HG02759 (cell line): ENCODE measurements at regions not wholly inside any gene's neighbourhood (a gene's known extent, or its start where the extent isn't known, plus 50 kb on each side); places are given as distances from the start of the nearest gene placed in this dataset.
"Not testable (repeated sequence)": the region's sequence is repeated elsewhere in the genome, so short reads cannot be mapped to it uniquely, and the experiment has no call there.

Experiments used
- ATAC-seq: cut with Tn5 transposase; IDR thresholded peaks from one replicate; pipeline ENCODE4 v1.9.1; 2021; ENCODE audit warnings: mild to moderate bottlenecking, moderate library complexity; ENCODE audit not compliant: unreplicated experiment

DNA sequence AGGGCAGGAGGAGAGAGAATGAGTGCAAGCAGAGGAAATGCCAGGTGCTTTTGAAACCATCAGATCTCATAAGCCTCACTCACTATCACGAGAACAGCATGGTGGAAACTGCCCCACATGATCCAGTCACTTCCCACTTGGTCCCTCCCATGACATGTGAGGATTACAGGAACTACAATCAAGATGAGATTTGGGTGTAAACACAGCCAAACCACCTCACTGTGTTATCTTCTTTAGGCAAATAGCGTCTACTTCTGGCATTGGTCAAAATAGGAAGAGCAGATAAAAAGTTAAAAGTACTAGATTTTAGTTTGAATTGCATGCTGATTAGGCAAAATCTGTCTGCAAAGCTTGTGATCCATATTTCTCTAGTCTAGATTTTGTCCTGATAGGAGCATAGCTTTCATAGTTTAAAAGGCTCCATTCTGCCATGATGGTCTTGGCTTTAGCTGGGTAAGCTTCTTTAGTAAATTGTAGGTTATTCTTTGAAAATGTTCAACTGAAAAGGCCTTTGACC is 267.5 kb downstream of the NKX6-1 start:
- ATAC-seq, result no peak

- ATAC-seq, result no peak
Observed at GRCh38 chr4:84224522-84224921, 274.6 kb downstream of the NKX6-1 start.

DNA sequence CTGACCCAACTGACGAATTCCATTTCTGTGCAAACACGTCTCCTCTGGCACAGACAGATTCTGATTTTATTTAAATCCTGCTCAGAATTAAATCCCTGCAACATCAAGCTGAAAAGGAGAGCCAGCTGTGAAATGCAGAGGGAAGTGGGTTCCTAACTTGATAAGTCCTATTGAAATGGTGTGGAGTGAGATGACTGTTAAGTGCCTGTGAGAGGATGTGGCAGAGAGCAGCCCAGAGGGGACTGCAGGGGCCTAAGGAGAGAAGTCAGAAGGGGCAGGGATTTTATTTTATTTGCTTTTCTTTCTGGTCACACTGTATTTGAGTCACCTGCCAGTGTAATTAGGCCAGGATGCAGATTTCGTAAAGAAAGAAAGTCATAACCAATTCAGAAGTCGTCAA is 277.4 kb downstream of the NKX6-1 start:
- no peak for ATAC-seq

GRCh38 chr4:84220990-84221389 is 278.1 kb downstream of the NKX6-1 start:
- ATAC-seq, result no peak

DNA sequence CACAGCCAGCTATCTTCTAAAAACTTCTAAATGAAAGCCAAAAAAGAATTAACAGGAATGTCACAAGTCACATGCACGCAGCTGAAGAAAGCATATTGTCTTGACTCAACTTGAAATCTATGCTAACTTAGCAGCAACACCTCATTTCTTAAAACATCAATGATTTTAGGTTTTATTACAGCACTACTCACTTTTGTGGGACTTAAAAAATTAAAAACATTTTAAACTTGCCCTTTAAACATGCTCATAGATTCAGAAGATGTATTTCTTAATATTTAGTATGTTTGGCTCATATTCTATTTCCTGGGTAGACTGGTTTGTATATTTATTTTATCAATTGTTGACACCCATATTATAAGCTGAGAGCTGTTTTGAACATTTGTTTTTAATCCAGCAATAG is 279.4 kb downstream of the NKX6-1 start:
- ATAC-seq, result no peak

GRCh38 chr4:84218031-84218430 is 281.1 kb downstream of the NKX6-1 start:
- no peak for ATAC-seq

DNA sequence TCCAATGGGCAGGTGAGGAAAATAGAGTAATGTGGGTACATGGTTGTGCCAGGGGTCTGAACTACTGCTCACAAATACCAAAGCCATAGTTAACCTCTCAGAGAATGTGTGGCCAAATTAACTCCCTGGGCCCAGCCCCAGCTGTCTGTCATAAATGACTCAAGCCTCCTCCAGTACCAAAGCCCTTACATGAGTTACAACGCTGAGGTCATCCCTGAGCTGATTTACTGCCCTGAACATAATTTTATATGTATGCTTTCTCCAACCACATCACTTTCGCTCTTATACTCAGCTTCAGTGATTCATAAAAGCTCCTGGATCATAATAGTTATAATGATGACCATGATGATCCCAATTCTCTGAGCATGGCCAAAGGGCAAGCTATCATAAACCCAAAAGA is 283.9 kb downstream of the NKX6-1 start:
- no peak for ATAC-seq

DNA sequence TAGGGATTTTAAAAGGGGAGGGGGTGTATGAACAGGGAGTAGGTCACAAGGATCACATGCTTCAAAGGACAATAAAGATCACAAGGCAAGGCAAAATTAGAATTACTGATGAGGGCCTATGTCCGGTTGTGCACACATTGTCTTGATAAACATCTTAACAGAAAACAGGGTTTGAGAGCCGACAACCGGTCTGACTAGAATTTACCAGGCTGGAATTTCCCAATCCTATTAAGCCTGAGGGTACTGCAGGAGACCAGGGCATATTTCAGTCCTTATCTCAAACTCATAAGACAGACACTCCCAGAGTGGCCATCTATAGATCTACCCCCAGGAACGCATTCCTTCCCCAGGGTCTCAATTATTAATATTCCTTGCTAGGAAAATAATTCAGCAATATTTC is 292.9 kb downstream of the NKX6-1 start:
- not testable (repeated sequence) for ATAC-seq

GRCh38 chr4:84189144-84189543 is 309.9 kb downstream of the NKX6-1 start:
- no peak for ATAC-seq

GRCh38 chr4:84179409-84179808 is 319.7 kb downstream of the NKX6-1 start:
- ATAC-seq, result no peak

- ATAC-seq, result no peak
Observed at GRCh38 chr4:84177831-84178542, 321.1 kb downstream of the NKX6-1 start.

GRCh38 chr4:84176016-84176415 is 323.1 kb downstream of the NKX6-1 start:
- ATAC-seq, result no peak

DNA sequence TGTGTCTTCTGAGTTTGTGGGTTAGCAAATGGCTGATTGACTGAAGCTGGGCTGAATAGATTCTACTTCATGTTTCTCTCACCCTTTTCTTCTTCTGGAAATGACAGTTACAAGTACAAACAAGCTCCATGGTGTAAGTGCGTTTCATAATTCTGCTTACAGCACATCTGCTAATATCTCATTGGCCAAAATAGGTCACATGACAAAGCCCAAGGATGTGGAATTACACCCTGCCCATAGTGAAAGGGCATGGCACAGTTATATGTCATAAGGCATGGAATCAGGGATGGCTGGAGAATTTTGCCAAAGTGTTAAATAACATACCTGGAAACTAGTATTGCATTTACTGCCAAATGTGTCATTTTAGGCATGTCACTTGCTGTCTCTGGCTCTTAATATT is 327.2 kb downstream of the NKX6-1 start:
- no peak for ATAC-seq

GRCh38 chr4:84167564-84167963 is 331.5 kb downstream of the NKX6-1 start:
- no peak for ATAC-seq

DNA sequence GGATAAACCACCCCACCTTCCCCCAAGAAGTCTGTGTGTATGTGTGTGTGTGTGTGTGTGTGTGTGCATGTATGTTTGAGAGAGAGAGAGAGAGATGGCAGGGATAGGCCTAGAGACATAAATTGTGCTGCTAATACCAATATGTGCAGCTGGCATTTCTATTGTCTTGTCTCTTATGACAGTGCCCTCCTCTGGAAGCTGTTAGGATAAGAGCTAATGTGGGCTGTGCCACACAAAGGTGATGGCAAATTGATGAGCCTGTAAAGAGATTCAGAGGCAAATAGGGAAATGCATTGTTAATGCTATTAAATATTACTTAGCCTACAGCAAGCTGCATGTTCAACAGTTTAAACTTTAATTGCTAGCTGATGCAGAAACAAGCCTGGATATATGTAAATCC is 332.0 kb downstream of the NKX6-1 start:
- no peak for ATAC-seq

DNA sequence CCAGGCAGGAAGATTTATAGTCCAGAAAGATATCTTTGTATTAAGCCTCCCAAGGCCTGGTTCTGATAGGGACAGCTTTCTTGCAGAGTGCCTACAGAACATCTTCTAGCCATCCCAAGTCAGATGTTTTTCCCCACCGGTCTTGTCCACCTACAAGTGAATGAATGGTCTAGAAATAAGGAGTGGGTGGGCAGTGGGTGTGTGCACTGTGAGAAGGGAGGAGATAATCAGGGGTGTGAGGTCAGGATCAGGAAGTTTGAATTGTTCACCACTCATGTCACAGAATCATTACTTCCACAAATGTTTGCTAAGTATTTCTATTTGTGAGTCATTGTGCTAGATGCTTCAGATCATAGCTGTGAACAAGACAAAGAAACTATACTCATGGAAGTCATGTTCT is 332.6 kb downstream of the NKX6-1 start:
- no peak for ATAC-seq

DNA sequence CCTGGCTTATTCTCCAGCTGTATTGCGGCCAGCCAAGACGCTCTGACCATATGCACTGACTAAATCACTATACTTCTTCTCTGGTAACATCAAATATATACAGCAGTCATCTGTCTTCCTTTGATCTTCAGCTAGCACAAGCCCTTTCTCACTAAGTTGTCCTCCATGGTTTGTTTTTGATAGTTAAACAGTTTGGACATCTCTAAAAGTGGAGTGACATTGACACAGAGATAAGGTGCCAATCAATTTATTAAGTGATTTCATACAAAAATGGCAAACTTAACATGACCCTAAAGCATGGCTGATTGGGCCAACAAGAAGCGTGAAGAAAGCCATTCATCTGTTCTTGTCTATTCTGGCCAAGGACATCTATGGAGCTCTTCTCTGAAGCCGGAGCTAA is 334.9 kb downstream of the NKX6-1 start:
- ATAC-seq, result no peak

- ATAC-seq, result no peak
Observed at GRCh38 chr4:84159762-84160161, 339.3 kb downstream of the NKX6-1 start.

DNA sequence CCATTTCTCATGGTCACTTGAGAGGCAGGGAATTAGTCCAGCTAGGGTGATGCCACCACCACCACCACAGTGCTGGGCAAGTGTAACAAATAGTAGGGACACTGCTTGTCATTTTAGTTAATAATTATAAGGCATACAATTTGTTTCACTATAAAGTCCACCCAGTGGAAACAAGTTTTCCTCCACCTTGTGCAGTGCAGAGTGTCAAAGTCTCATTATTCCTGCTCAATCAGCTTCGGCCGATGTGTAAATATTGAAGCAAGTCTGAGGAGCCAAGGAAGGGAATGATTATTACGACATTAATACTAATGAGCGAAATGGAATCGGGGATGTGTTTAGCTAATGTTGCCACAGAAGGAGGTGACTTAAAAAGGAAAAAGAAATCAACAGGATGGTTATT is 340.4 kb downstream of the NKX6-1 start:
- ATAC-seq, result no peak

GRCh38 chr4:84151574-84151973 is 347.5 kb downstream of the NKX6-1 start:
- no peak for ATAC-seq

- no peak for ATAC-seq
Observed at GRCh38 chr4:84150177-84150576, 348.9 kb downstream of the NKX6-1 start.

GRCh38 chr4:84147831-84148230 is 351.3 kb downstream of the NKX6-1 start:
- no peak for ATAC-seq
